NT2/D1 (cell line): ENCODE measurements at regions not wholly inside any gene's neighbourhood (a gene's known extent, or its start where the extent isn't known, plus 50 kb on each side); places are given as distances from the start of the nearest gene placed in this dataset.
"Not testable (repeated sequence)": the region's sequence is repeated elsewhere in the genome, so short reads cannot be mapped to it uniquely, and the experiment has no call there.

ENCODE experiments used
- DNase-seq: peaks from one replicate; pipeline ENCODE4 v3.0.0-alpha.2; 2011; ENCODE audit warnings: low read depth, low spot score
- H3K27me3 ChIP-seq: 2 replicates; pipeline ENCODE4 v1.6.0; 2011; ENCODE audit warnings: mild to moderate bottlenecking; ENCODE audit not compliant: insufficient read length, insufficient read depth
- H3K36me3 ChIP-seq: 2 replicates; pipeline ENCODE4 v1.6.1; 2011; ENCODE audit warnings: mild to moderate bottlenecking, low read length, mixed read lengths; ENCODE audit not compliant: insufficient read depth, insufficient read length
- H3K4me1 ChIP-seq: 2 replicates; pipeline ENCODE4 v1.5.1; 2011; ENCODE audit not compliant: insufficient read depth, insufficient read length
- H3K4me3 ChIP-seq: 2 replicates; pipeline ENCODE4 v1.5.1; 2011; ENCODE audit warnings: low read depth; ENCODE audit not compliant: insufficient read length
- H3K9ac ChIP-seq: 2 replicates; pipeline ENCODE4 v1.6.0; 2011; ENCODE audit warnings: low read depth; ENCODE audit not compliant: insufficient read length
- H3K9me3 ChIP-seq: 2 replicates; pipeline ENCODE4 v1.5.1; 2011; ENCODE audit warnings: mild to moderate bottlenecking, low read length; ENCODE audit not compliant: insufficient read depth
- SUZ12 ChIP-seq: IDR thresholded peaks from 2 replicates; pipeline ENCODE4 v1.6.1; 2011; ENCODE audit not compliant: insufficient read length, insufficient read depth; ENCODE audit errors: extremely low read depth
- YY1 ChIP-seq: IDR thresholded peaks from 2 replicates; pipeline ENCODE4 v1.6.1; 2011; ENCODE audit not compliant: insufficient read length, insufficient read depth
- ZNF274 ChIP-seq: IDR thresholded peaks from 2 replicates; pipeline ENCODE4 v1.6.1; 2011; ENCODE audit warnings: mild to moderate bottlenecking, low read depth, low read length

DNA sequence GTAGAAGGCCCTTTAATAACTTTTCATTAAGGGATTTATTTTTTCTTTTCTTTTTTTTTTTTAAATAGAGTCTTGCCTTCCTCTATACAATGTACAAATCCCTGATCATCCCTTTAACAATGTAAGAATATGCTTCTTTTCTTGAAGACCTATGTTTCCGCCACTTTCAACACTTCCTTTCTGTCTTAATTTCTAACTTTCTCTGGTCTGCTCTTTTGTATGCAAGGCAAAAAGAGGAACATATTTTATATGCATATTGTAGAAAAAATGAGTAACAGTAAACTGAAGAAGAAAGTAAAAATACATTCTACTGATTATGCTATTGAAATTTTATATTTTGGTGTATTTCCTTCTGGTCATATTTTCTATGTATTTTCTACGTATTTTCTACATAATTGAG lies 484.7 kb downstream of the TFAP2B start:
- Histone ChIP-seq H3K36me3 (no peaks in the 10 kb centered on the region), H3K9me3 (no peaks in the 10 kb centered on the region), H3K9ac (no peak overlapping the region), H3K4me3 (no peak overlapping the region), H3K4me1 (no peaks in the 10 kb centered on the region), H3K27me3 (no peaks in the 10 kb centered on the region)
- no peak for DNase-seq
- TF ChIP-seq YY1, result no peak
- TF ChIP-seq ZNF274, result no peak
- TF ChIP-seq SUZ12, result no peak

DNA sequence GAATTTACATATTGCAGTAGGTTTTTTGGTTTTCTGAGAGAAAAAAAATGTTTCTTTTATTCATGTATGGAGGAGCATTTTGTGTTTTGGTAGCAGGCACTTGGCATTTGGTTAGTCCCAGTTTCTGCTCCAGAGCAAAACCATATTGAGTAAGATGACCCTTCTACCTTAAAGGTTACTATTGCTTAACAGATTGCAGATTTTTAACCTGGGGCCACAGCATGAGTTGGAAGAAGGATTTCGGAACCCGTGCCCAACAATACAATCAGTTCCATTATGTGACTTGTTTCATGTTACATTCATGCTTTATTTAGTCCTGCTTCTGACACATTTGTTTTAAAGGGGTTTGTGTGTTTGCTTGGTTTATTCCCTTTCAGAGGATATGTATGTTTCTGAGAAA lies 496.3 kb downstream of the TFAP2B start:
- no peaks in the 10 kb centered on the region for H3K27me3 ChIP-seq
- TF ChIP-seq YY1 (no peak), ZNF274 (no peak)
- no peak for DNase-seq
- H3K9ac ChIP-seq, result no peak overlapping the region
- no peaks in the 10 kb centered on the region for H3K9me3 ChIP-seq
- H3K4me3 ChIP-seq, result no peak overlapping the region
- H3K4me1 ChIP-seq, result no peaks in the 10 kb centered on the region
- no peaks in the 10 kb centered on the region for H3K36me3 ChIP-seq

- no peak overlapping the region for H3K4me3 ChIP-seq
- H3K4me1 ChIP-seq, result no peaks in the 10 kb centered on the region
- H3K9ac ChIP-seq, result no peak overlapping the region
- TF ChIP-seq ZNF274 (no peak), SUZ12 (no peak), YY1 (no peak)
- H3K36me3 ChIP-seq, result no peaks in the 10 kb centered on the region
- H3K27me3 ChIP-seq, result no peaks in the 10 kb centered on the region
- no peaks in the 10 kb centered on the region for H3K9me3 ChIP-seq
- DNase-seq, result no peak
Measured at GRCh38 chr6:51318674-51319073, 500.0 kb downstream of the TFAP2B start.

- not testable (repeated sequence) for DNase-seq, H3K9me3 ChIP-seq
Measured at GRCh38 chr6:51321477-51321876, 502.8 kb downstream of the TFAP2B start.

DNA sequence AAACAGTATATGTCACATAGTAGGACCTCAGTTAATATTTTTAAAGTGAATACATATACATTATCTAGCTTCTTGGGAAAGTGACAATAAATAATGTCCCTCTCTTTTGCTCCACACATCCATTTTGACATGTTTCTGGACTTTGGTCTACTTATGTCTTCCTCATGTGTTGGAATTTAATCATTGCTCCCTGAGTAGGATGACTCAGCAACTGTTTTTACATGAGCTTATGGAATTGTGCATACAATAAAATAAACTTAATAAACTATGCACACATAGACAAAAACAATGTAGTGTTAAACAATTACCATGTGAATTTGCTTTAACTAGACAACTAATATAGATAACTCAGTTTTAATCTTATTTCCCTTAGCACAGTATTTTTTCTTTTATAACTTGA lies 503.8 kb downstream of the TFAP2B start:
- Histone ChIP-seq H3K36me3 (no peaks in the 10 kb centered on the region), H3K4me3 (no peak overlapping the region), H3K27me3 (no peaks in the 10 kb centered on the region), H3K9me3 (no peaks in the 10 kb centered on the region), H3K4me1 (no peaks in the 10 kb centered on the region), H3K9ac (no peak overlapping the region)
- no peak for DNase-seq
- TF ChIP-seq YY1 (no peak), ZNF274 (no peak), SUZ12 (no peak)

More at GRCh38 chr6:51321477-51321876, 502.8 kb downstream of the TFAP2B start:
- not testable (repeated sequence) for H3K36me3 ChIP-seq, H3K27me3 ChIP-seq, H3K4me3 ChIP-seq, H3K9ac ChIP-seq, H3K4me1 ChIP-seq

- H3K9me3 ChIP-seq, result no peaks in the 10 kb centered on the region
- H3K36me3 ChIP-seq, result no peaks in the 10 kb centered on the region
- no peaks in the 10 kb centered on the region for H3K4me1 ChIP-seq
- H3K4me3 ChIP-seq, result no peak overlapping the region
- H3K27me3 ChIP-seq, result no peaks in the 10 kb centered on the region
- TF ChIP-seq YY1 (no peak), ZNF274 (no peak), SUZ12 (no peak)
- H3K9ac ChIP-seq, result no peak overlapping the region
- DNase-seq, result no peak
Measured at GRCh38 chr6:51323056-51323455, 504.4 kb downstream of the TFAP2B start.

- no peaks in the 10 kb centered on the region for H3K27me3 ChIP-seq
- H3K9me3 ChIP-seq, result no peaks in the 10 kb centered on the region
- TF ChIP-seq SUZ12 (no peak), ZNF274 (no peak), YY1 (no peak)
- H3K9ac ChIP-seq, result no peak overlapping the region
- no peaks in the 10 kb centered on the region for H3K36me3 ChIP-seq
- H3K4me1 ChIP-seq, result no peaks in the 10 kb centered on the region
- H3K4me3 ChIP-seq, result no peak overlapping the region
- DNase-seq, result no peak
Measured at GRCh38 chr6:51330971-51331370, 512.3 kb downstream of the TFAP2B start.

GRCh38 chr6:51335543-51335942 lies 516.9 kb downstream of the TFAP2B start:
- TF ChIP-seq SUZ12 (no peak), ZNF274 (no peak), YY1 (no peak)
- Histone ChIP-seq H3K4me3 (no peak overlapping the region), H3K9me3 (no peaks in the 10 kb centered on the region), H3K9ac (no peak overlapping the region), H3K4me1 (no peaks in the 10 kb centered on the region), H3K27me3 (no peaks in the 10 kb centered on the region), H3K36me3 (no peaks in the 10 kb centered on the region)
- DNase-seq, result no peak
